GM12878 (cell line): ENCODE measurements at regions not wholly inside any gene's neighbourhood (a gene's known extent, or its start where the extent isn't known, plus 50 kb on each side); places are given as distances from the start of the nearest gene placed in this dataset.

ENCODE experiments used
- ATAC-seq: fragments of 200-7000 bp; cut with Tn5 transposase; 3 replicates; pipeline ENCODE4 v1.9.1; 2020; ENCODE audit warnings: mild to moderate bottlenecking, moderate library complexity
- BruUV-seq: library from RNA; stranded (reverse); fragments of 400-500 nt; replicated peaks from 2 replicates; lab custom pipeline; 2021; lab: Mats Ljungman, UMichigan
- CTCF ChIA-PET: fragments of 300-600 bp; sonication (Branson Sonifier 250); formaldehyde crosslinking; extraction: SDS; loops from one replicate; lab custom pipeline; 2021; ENCODE audit warnings: inconsistent platforms; lab: Yijun Ruan, JAX
- POLR2A ChIA-PET: fragments of 350-600 bp; formaldehyde crosslinking; extraction: SDS; loops from one replicate; lab custom pipeline; 2021; ENCODE audit warnings: inconsistent platforms; lab: Charles Lee
- RAD21 ChIA-PET: fragments of 300-600 bp; sonication (Branson Sonifier 250); formaldehyde crosslinking; loops from one replicate; lab custom pipeline; 2023; ENCODE audit warnings: antibody characterized with exemption; ENCODE audit not compliant: unreplicated experiment; lab: Charles Lee
- SMC1A ChIA-PET: fragments of 300-600 bp; sonication (Branson Sonifier 250); formaldehyde crosslinking; loops from one replicate; lab custom pipeline; 2023; ENCODE audit not compliant: unreplicated experiment, uncharacterized antibody; lab: Charles Lee
- DNase-seq: peaks from one replicate; pipeline ENCODE4 v3.0.0-alpha.2; 2011; ENCODE audit warnings: low read depth, low spot score
- FAIRE-seq: peaks from 3 replicates; lab custom pipeline; 2011; peaks lifted over from hg19 to GRCh38; lab: Jason Lieb, UNC
- H2AFZ ChIP-seq: 2 replicates; pipeline ENCODE4 v1.6.0; 2011; ENCODE audit warnings: low read depth, low read length, control low read depth; ENCODE audit not compliant: control insufficient read depth
- H3K27ac ChIP-seq: 2 replicates; pipeline ENCODE4 v1.5.1; 2011; ENCODE audit warnings: control low read depth; ENCODE audit not compliant: control insufficient read depth, insufficient read depth
- H3K27me3 ChIP-seq, 2 experiments: replicated peaks in 1 of 2; 2 replicates each; pipeline versions ENCODE4 v1.6.0 to v1.6.1; 2011; ENCODE audit warnings: low read length in 1 of 2; ENCODE audit not compliant: control insufficient read depth in 2 of 2, insufficient read depth in 2 of 2
- H3K36me3 ChIP-seq, 2 experiments: 2 replicates each; pipeline ENCODE4 v1.5.1; 2011; ENCODE audit warnings: low read length in 1 of 2; ENCODE audit not compliant: control insufficient read depth in 2 of 2, insufficient read depth in 2 of 2
- H3K4me1 ChIP-seq: 2 replicates; pipeline ENCODE4 v1.6.1; 2011; ENCODE audit warnings: mild to moderate bottlenecking, low read length, moderate library complexity, mixed read lengths; ENCODE audit not compliant: control insufficient read depth, insufficient read depth
- H3K4me2 ChIP-seq: 2 replicates; pipeline ENCODE4 v1.6.0; 2011; ENCODE audit warnings: control low read depth; ENCODE audit not compliant: control insufficient read depth, insufficient read depth
- H3K4me3 ChIP-seq: fragments of 200-600 bp; sonication (generic); 2 replicates; pipeline ENCODE4 v1.5.1; 2016
- H3K79me2 ChIP-seq: 2 replicates; pipeline ENCODE4 v1.6.0; 2011; ENCODE audit warnings: low read length; ENCODE audit not compliant: control insufficient read depth, insufficient read depth
- H3K9ac ChIP-seq: 2 replicates; pipeline ENCODE4 v1.8.0; 2011; ENCODE audit warnings: low read length, control low read depth, mixed read lengths; ENCODE audit not compliant: control insufficient read depth, insufficient read depth
- H3K9me3 ChIP-seq: replicated peaks from 3 replicates; pipeline ENCODE4 v1.5.1; 2011; ENCODE audit warnings: mild to moderate bottlenecking, low read length; ENCODE audit not compliant: control insufficient read depth, insufficient read depth
- H4K20me1 ChIP-seq: 2 replicates; pipeline ENCODE4 v1.6.0; 2011; ENCODE audit not compliant: control insufficient read depth, insufficient read depth
- ATF7 ChIP-seq: fragments of 450-650 bp; IDR thresholded peaks from 2 replicates; pipeline ENCODE4 v1.6.1; 2016; ENCODE audit warnings: low read depth, mild to moderate bottlenecking
- BMI1 ChIP-seq: fragments of 450-650 bp; IDR thresholded peaks from 2 replicates; pipeline ENCODE4 v1.6.1; 2016; ENCODE audit warnings: mild to moderate bottlenecking, moderate library complexity, borderline replicate concordance
- CREB1 ChIP-seq: IDR thresholded peaks from 2 replicates; pipeline ENCODE4 v1.6.1; 2012; ENCODE audit warnings: low read depth, mild to moderate bottlenecking, inconsistent platforms
- HDGF ChIP-seq: fragments of 450-650 bp; IDR thresholded peaks from 2 replicates; pipeline ENCODE4 v1.6.1; 2016; ENCODE audit warnings: antibody characterized with exemption
- IKZF1 ChIP-seq: fragments of 450-650 bp; conservative IDR thresholded peaks from 2 replicates; pipeline ENCODE4 v1.6.1; 2017; ENCODE audit warnings: antibody characterized with exemption, mild to moderate bottlenecking
- KAT2A ChIP-seq: conservative IDR thresholded peaks from 2 replicates; pipeline ENCODE4 v1.6.1; 2011; ENCODE audit warnings: low read depth, low read length; ENCODE audit not compliant: control insufficient read depth
- PAX5 ChIP-seq: IDR thresholded peaks from 2 replicates; pipeline ENCODE4 v1.6.1; 2011; ENCODE audit warnings: low read depth, low read length, borderline replicate concordance
- RCOR1 ChIP-seq: conservative IDR thresholded peaks from 2 replicates; pipeline ENCODE4 v1.6.1; 2012; ENCODE audit warnings: low read depth, low read length, improper control_type of control experiment
- RFX5 ChIP-seq: IDR thresholded peaks from 2 replicates; pipeline ENCODE4 v1.6.1; 2011; ENCODE audit warnings: low read depth, low read length, improper control_type of control experiment
- SREBF1 ChIP-seq: IDR thresholded peaks from 2 replicates; pipeline ENCODE4 v1.6.1; 2012; ENCODE audit warnings: mild to moderate bottlenecking, low read length
- SRF ChIP-seq, 2 experiments: IDR thresholded peaks; 2 replicates each; pipeline ENCODE4 v1.6.1; 2011; ENCODE audit warnings: low read depth in 2 of 2, low read length in 2 of 2, mild to moderate bottlenecking in 1 of 2, moderate library complexity in 1 of 2
- STAT1 ChIP-seq: fragments of 450-650 bp; conservative IDR thresholded peaks from 2 replicates; pipeline ENCODE4 v1.6.1; 2014; ENCODE audit warnings: antibody characterized with exemption, mild to moderate bottlenecking
- TARDBP ChIP-seq: IDR thresholded peaks from 2 replicates; pipeline ENCODE4 v1.6.1; 2016; ENCODE audit warnings: borderline replicate concordance
- ZBED1 ChIP-seq: IDR thresholded peaks from 2 replicates; pipeline ENCODE4 v1.6.1; 2016; ENCODE audit warnings: borderline replicate concordance
- ZBTB11 ChIP-seq: fragments of 450-650 bp; formaldehyde crosslinking; IDR thresholded peaks from 2 replicates; pipeline ENCODE4 v1.5.0; 2022; ENCODE audit warnings: mild to moderate bottlenecking, missing genetic modification characterization
- WGBS: methylation state at CpG from one replicate; pipeline ENCODE4 v1.1.6; 2016; ENCODE audit warnings: low lambda C conversion rate; ENCODE audit not compliant: insufficient replicate concordance, insufficient coverage; ENCODE audit errors: missing lambda C conversion rate; 5-methylcytosine and 5-hydroxymethylcytosine counted together
- in situ Hi-C: fragments of 300-500 bp; cut with MboI; formaldehyde crosslinking; loops from 9 replicates; pipeline ENCODE4 v1.14.3; 2018; ENCODE audit warnings: mixed read lengths
- intact Hi-C: fragments of 100-400 bp; cut with micrococcal nuclease; formaldehyde crosslinking; loops from one replicate; pipeline ENCODE4 v1.14.2; 2022; ENCODE audit not compliant: unreplicated experiment
- TF ChIP-seq, protein P1 (sequence below): fragments of 450-650 bp; formaldehyde crosslinking; IDR thresholded peaks from 2 replicates; pipeline ENCODE4 v1.4.0; 2022; ENCODE audit warnings: mild to moderate bottlenecking, moderate library complexity

DNA sequence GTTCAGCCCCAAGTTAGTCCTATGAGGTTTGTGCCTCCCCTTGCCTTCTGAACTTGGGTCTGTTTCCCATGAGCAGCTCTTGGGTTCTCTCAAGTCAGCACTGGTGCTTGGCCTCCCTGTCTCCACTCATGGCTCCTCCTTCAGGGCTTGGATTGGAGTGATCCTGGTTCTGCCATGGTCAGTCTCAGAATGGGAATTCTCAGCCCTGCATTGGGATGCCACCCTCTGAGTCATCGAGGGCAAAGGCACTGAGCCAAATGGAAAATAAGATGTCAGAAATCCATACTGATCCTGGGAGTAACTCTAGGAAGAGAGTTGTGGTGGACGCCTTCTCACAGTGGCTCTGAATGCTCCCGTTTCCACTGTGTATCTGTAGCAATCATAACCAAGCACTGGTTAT, 233.4 kb upstream of the HABP2 start:
- WGBS = 16% methylated on average over 3 of the region's 3 CpGs
- FAIRE-seq = no peak

DNA sequence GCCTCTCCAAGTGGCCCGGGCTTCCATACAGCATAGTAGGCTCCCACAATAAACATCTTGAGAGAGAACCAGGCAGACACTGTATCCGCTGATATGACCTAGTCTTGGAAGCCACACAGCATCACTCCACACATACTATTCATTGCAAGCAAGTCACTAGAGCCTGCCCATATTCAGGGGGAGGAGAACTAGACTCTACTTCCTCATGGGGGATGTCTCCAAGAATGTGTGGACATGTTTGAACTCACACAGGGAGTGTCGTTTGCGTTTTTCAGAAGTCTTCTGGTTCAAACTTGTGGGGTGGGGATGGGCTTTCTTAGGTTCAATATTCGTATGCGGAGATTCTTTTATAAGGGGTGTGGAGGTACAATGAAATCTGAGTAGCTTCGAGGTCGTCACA, 232.6 kb upstream of the HABP2 start:
- ATAC-seq (no peak), DNase-seq (no peak), FAIRE-seq (no peak)
- no peak overlapping the region for H3K4me2 ChIP-seq
- BruUV-seq = no TSS peak
- ChIA-PET RAD21 (no interaction called here), CTCF (no interaction called here), POLR2A (no interaction called here), SMC1A (no interaction called here)
- H3K4me3 ChIP-seq = no peak overlapping the region
- intact Hi-C loops = no loop called here
- H3K27ac ChIP-seq = no peak overlapping the region
- H3K27me3 ChIP-seq = no peaks in the 10 kb centered on the region
- H3K9ac ChIP-seq = no peak overlapping the region
- no peaks in the 10 kb centered on the region; the same call in 2 of the 3 replicates for H3K9me3 ChIP-seq
- no peaks in the 10 kb centered on the region for H3K4me1 ChIP-seq
- H3K36me3 ChIP-seq = no peaks in the 10 kb centered on the region
- no peaks in the 10 kb centered on the region for H3K79me2 ChIP-seq
- H4K20me1 ChIP-seq = no peaks in the 10 kb centered on the region
- H2AFZ ChIP-seq = no peak overlapping the region
- in situ Hi-C loops = no loop called here
- WGBS = 49% methylated on average over 8 of the region's 8 CpGs
- no peak for TF ChIP-seq BMI1
- TF ChIP-seq, protein P1, sequence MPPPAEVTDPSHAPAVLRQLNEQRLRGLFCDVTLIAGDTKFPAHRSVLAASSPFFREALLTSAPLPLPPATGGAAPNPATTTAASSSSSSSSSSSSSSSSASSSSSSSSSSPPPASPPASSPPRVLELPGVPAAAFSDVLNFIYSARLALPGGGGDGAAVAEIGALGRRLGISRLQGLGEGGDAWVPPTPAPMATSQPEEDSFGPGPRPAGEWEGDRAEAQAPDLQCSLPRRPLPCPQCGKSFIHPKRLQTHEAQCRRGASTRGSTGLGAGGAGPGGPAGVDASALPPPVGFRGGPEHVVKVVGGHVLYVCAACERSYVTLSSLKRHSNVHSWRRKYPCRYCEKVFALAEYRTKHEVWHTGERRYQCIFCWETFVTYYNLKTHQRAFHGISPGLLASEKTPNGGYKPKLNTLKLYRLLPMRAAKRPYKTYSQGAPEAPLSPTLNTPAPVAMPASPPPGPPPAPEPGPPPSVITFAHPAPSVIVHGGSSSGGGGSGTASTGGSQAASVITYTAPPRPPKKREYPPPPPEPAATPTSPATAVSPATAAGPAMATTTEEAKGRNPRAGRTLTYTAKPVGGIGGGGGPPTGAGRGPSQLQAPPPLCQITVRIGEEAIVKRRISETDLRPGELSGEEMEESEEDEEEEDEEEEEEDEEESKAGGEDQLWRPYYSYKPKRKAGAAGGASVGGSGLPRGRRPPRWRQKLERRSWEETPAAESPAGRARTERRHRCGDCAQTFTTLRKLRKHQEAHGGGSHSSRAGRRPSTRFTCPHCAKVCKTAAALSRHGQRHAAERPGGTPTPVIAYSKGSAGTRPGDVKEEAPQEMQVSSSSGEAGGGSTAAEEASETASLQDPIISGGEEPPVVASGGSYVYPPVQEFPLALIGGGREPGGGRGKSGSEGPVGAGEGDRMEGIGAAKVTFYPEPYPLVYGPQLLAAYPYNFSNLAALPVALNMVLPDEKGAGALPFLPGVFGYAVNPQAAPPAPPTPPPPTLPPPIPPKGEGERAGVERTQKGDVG = no peak
- no peak for TF ChIP-seq RFX5
- no peak for TF ChIP-seq ATF7
- TF ChIP-seq STAT1 = no peak
- TF ChIP-seq ZBTB11 (CRISPR knock-in tag) = no peak
- no peak for TF ChIP-seq SRF (IDR thresholded peaks at IDR 0.05; ENCODE audit: low read depth in 2 of 2, low read length in 2 of 2)
- no peak for TF ChIP-seq KAT2A
- no peak for TF ChIP-seq SREBF1
- TF ChIP-seq HDGF = no peak
- no peak for TF ChIP-seq CREB1
- no peak for TF ChIP-seq ZBED1

More for the DNA sequence above, 233.4 kb upstream of the HABP2 start:
- no peak overlapping the region for H3K27ac ChIP-seq
- no peaks in the 10 kb centered on the region; the same call in 2 of the 3 replicates for H3K9me3 ChIP-seq
- no peak overlapping the region for H3K9ac ChIP-seq
- no TSS peak for BruUV-seq
- H3K27me3 ChIP-seq = no peaks in the 10 kb centered on the region
- no peak overlapping the region for H2AFZ ChIP-seq
- TF ChIP-seq HDGF = no peak
- no peak for TF ChIP-seq TARDBP
- no peak for TF ChIP-seq IKZF1
- TF ChIP-seq RCOR1 = no peak
- TF ChIP-seq PAX5 = no peak
- TF ChIP-seq, all 136 proteins: peak for 0
- H4K20me1 ChIP-seq = no peaks in the 10 kb centered on the region
- ChIA-PET CTCF (no interaction called here), POLR2A (no interaction called here), SMC1A (no interaction called here), RAD21 (no interaction called here)
- no peak overlapping the region for H3K4me3 ChIP-seq
- no peak for ATAC-seq
- H3K4me2 ChIP-seq = no peak overlapping the region
- intact Hi-C loops = no loop called here
- H3K36me3 ChIP-seq = no peaks in the 10 kb centered on the region
- in situ Hi-C loops = no loop called here
- no peaks in the 10 kb centered on the region for H3K79me2 ChIP-seq
- H3K4me1 ChIP-seq = no peaks in the 10 kb centered on the region
- DNase-seq = no peak
